ENCODE measurements at regions not wholly inside any gene's neighbourhood (a gene's known extent, or its start where the extent isn't known, plus 50 kb on each side); places are given as distances from the start of the nearest gene placed in this dataset.

DNA sequence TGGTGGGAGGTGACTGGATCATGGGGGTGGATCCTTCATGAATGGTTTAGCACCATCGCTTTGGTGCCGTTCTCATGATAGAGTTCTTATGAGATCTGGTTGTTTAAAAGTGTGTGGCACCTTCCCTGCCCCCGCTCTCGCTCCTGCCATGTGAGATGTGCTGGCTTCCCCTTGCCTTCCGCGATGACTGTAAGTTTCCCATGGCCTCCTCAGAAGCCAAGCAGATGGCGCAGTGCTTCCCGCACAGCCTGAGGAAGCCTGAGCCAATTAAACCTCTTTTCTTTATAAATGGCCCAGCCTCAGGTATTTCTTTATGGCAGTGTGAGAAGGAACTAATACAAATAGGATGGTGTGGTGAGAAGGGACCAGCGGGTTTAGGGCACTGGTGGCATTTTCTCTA lies 243.3 kb upstream of the CELF2 start:
- H3K4ac ChIP-seq (ENCODE audit: low read depth, low read length), result no peak overlapping the region
- no peak overlapping the region for H3K4me2 ChIP-seq (ENCODE audit: low read length)
- H3K4me1 ChIP-seq (ENCODE audit: control insufficient read depth in 1 of 2, insufficient read depth in 2 of 2, low read length in 2 of 2), result no peaks in the 10 kb centered on the region
- H2BK120ac ChIP-seq (ENCODE audit: insufficient read depth, low read length, poor library complexity), result no peak overlapping the region
- H2BK5ac ChIP-seq (ENCODE audit: low read depth, low read length, poor library complexity), result no peak overlapping the region
- H4K91ac ChIP-seq (ENCODE audit: low read depth, low read length), result no peak overlapping the region
- H4K12ac ChIP-seq (ENCODE audit: low read depth, low read length), result no peak overlapping the region
- no peaks in the 10 kb centered on the region for H3K27me3 ChIP-seq (ENCODE audit: insufficient read depth, low read length)
- H3K9me3 ChIP-seq (ENCODE audit: insufficient read depth, low read depth, low read length), result no peaks in the 10 kb centered on the region
- H3K9ac ChIP-seq (ENCODE audit: low read length), result no peak overlapping the region
- no peaks in the 10 kb centered on the region for H3K79me2 ChIP-seq (ENCODE audit: control insufficient read depth, insufficient read depth, low read length, poor library complexity)
- H3K23ac ChIP-seq (ENCODE audit: low read length), result no peak overlapping the region
- no peak overlapping the region for H3K4me3 ChIP-seq (ENCODE audit: low read depth, low read length)
- H3K27ac ChIP-seq (ENCODE audit: low read depth, low read length), result no peak overlapping the region
- H4K8ac ChIP-seq (ENCODE audit: low read depth, low read length), result no peak overlapping the region
- H3K79me1 ChIP-seq (ENCODE audit: low read length), result no peaks in the 10 kb centered on the region
- WGBS (ENCODE audit: extremely low coverage, insufficient coverage, insufficient read length), result no CpG with 5 or more reads among the region's 9 CpGs
- DNase-seq, result no peak
- no peaks in the 10 kb centered on the region for H3K36me3 ChIP-seq (ENCODE audit: control insufficient read depth in 1 of 2, insufficient read depth in 2 of 2, low read length in 2 of 2)
- no peak overlapping the region for H2AFZ ChIP-seq (ENCODE audit: insufficient read depth, low read length, poor library complexity)
- no peak overlapping the region for H3K14ac ChIP-seq (ENCODE audit: low read length)
- no peak overlapping the region for H2BK12ac ChIP-seq (ENCODE audit: low read length)
- H3K18ac ChIP-seq (ENCODE audit: low read length), result no peak overlapping the region
- no peak overlapping the region for H2AK5ac ChIP-seq (ENCODE audit: low read length)

DNA sequence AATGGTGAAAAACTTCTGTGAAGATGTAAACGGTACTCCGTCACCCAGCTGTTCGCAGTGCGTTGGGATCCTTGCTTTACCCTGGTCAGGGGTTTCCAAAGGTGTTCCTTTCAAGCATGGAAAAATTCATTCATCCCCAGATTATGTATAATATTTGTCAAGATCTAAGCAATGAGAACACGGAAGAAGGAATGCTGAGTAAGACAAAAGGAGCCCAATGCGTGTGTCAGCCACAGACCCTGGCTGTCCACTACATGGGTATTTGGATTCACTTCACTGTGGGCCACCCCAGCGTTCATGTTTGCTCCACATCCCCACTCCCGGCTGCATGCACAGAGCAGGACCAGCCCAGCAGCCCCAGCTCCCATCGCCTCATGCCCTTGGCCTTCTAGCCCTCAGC lies 241.3 kb upstream of the CELF2 start:
- no peaks in the 10 kb centered on the region for H3K9me3 ChIP-seq (ENCODE audit: insufficient read depth, low read depth, low read length)
- H3K4me2 ChIP-seq (ENCODE audit: low read length), result no peak overlapping the region
- H3K79me2 ChIP-seq (ENCODE audit: control insufficient read depth, insufficient read depth, low read length, poor library complexity), result no peaks in the 10 kb centered on the region
- no peak overlapping the region for H2AFZ ChIP-seq (ENCODE audit: insufficient read depth, low read length, poor library complexity)
- H3K23ac ChIP-seq (ENCODE audit: low read length), result no peak overlapping the region
- no peak overlapping the region for H3K27ac ChIP-seq (ENCODE audit: low read depth, low read length)
- H3K4me3 ChIP-seq (ENCODE audit: low read depth, low read length), result no peak overlapping the region
- no peak overlapping the region for H4K8ac ChIP-seq (ENCODE audit: low read depth, low read length)
- H2BK120ac ChIP-seq (ENCODE audit: insufficient read depth, low read length, poor library complexity), result no peak overlapping the region
- no peak overlapping the region for H4K12ac ChIP-seq (ENCODE audit: low read depth, low read length)
- H2AK5ac ChIP-seq (ENCODE audit: low read length), result no peak overlapping the region
- no peak overlapping the region for H4K91ac ChIP-seq (ENCODE audit: low read depth, low read length)
- no peaks in the 10 kb centered on the region for H3K36me3 ChIP-seq (ENCODE audit: control insufficient read depth in 1 of 2, insufficient read depth in 2 of 2, low read length in 2 of 2)
- H2BK5ac ChIP-seq (ENCODE audit: low read depth, low read length, poor library complexity), result no peak overlapping the region
- no peak for DNase-seq
- no peaks in the 10 kb centered on the region for H3K79me1 ChIP-seq (ENCODE audit: low read length)
- no CpG with 5 or more reads among the region's 9 CpGs for WGBS (ENCODE audit: extremely low coverage, insufficient coverage, insufficient read length)
- H3K9ac ChIP-seq (ENCODE audit: low read length), result no peak overlapping the region
- H3K27me3 ChIP-seq (ENCODE audit: insufficient read depth, low read length), result no peaks in the 10 kb centered on the region
- H2BK12ac ChIP-seq (ENCODE audit: low read length), result no peak overlapping the region
- H3K4me1 ChIP-seq (ENCODE audit: control insufficient read depth in 1 of 2, insufficient read depth in 2 of 2, low read length in 2 of 2), result no peaks in the 10 kb centered on the region
- no peak overlapping the region for H3K4ac ChIP-seq (ENCODE audit: low read depth, low read length)
- no peak overlapping the region for H3K14ac ChIP-seq (ENCODE audit: low read length)
- H3K18ac ChIP-seq (ENCODE audit: low read length), result no peak overlapping the region

DNA sequence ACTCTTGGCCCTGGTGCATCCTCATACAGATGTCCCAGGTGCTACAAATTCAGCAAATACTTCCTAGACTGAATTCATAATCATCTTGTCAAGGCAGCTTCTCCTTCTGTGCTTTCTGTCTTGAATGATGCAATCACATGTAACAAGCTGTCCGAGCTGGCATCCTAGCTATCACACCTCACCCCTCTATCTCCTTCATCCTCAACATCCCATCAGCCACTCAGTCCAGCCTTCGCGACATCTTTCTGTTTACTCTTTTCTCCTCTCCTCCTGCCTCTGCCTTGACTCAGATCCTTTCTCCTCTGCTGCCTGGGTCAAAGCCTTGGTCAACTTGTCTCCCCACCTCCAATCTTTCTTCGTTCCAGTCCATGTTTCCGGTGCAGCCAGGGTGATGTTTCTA lies 240.4 kb upstream of the CELF2 start:
- no CpG with 5 or more reads among the region's 5 CpGs for WGBS (ENCODE audit: extremely low coverage, insufficient coverage, insufficient read length)
- H3K79me1 ChIP-seq (ENCODE audit: low read length), result no peaks in the 10 kb centered on the region
- no peak overlapping the region for H3K4ac ChIP-seq (ENCODE audit: low read depth, low read length)
- H3K27me3 ChIP-seq (ENCODE audit: insufficient read depth, low read length), result no peaks in the 10 kb centered on the region
- DNase-seq, result no peak
- H2BK120ac ChIP-seq (ENCODE audit: insufficient read depth, low read length, poor library complexity), result no peak overlapping the region
- H2AK5ac ChIP-seq (ENCODE audit: low read length), result no peak overlapping the region
- no peak overlapping the region for H4K91ac ChIP-seq (ENCODE audit: low read depth, low read length)
- H3K14ac ChIP-seq (ENCODE audit: low read length), result no peak overlapping the region
- no peaks in the 10 kb centered on the region for H3K4me1 ChIP-seq (ENCODE audit: control insufficient read depth in 1 of 2, insufficient read depth in 2 of 2, low read length in 2 of 2)
- no peaks in the 10 kb centered on the region for H3K9me3 ChIP-seq (ENCODE audit: insufficient read depth, low read depth, low read length)
- no peak overlapping the region for H2BK12ac ChIP-seq (ENCODE audit: low read length)
- no peak overlapping the region for H3K18ac ChIP-seq (ENCODE audit: low read length)
- H2AFZ ChIP-seq (ENCODE audit: insufficient read depth, low read length, poor library complexity), result no peak overlapping the region
- no peak overlapping the region for H3K4me3 ChIP-seq (ENCODE audit: low read depth, low read length)
- H3K23ac ChIP-seq (ENCODE audit: low read length), result no peak overlapping the region
- no peaks in the 10 kb centered on the region for H3K79me2 ChIP-seq (ENCODE audit: control insufficient read depth, insufficient read depth, low read length, poor library complexity)
- H3K4me2 ChIP-seq (ENCODE audit: low read length), result no peak overlapping the region
- no peak overlapping the region for H4K8ac ChIP-seq (ENCODE audit: low read depth, low read length)
- no peaks in the 10 kb centered on the region for H3K36me3 ChIP-seq (ENCODE audit: control insufficient read depth in 1 of 2, insufficient read depth in 2 of 2, low read length in 2 of 2)
- H2BK5ac ChIP-seq (ENCODE audit: low read depth, low read length, poor library complexity), result no peak overlapping the region
- no peak overlapping the region for H3K27ac ChIP-seq (ENCODE audit: low read depth, low read length)
- H3K9ac ChIP-seq (ENCODE audit: low read length), result no peak overlapping the region
- H4K12ac ChIP-seq (ENCODE audit: low read depth, low read length), result no peak overlapping the region

DNA sequence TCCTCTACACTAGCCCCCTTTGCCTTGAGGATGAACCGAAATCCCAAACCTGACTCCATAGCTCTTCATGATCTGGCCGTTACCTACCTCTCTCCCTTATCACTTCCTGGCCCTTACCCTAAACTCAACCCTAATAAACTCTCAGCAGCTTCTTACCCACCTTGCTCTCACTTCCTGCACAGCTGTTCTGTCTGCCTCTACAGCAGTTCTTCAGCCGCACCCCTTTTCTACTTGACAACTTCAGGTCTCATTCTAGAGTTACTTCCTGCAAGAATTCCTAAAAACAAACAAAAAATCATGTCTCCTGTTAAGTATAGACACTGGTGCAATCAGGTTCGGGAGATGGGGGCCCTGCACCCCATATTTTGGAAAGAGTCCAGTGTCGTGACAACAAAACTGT lies 239.9 kb upstream of the CELF2 start:
- Histone ChIP-seq H3K4me3 (ENCODE audit: low read depth, low read length) (no peak overlapping the region), H3K9ac (ENCODE audit: low read length) (no peak overlapping the region), H3K27me3 (ENCODE audit: insufficient read depth, low read length) (no peaks in the 10 kb centered on the region), H3K23ac (ENCODE audit: low read length) (no peak overlapping the region), H3K27ac (ENCODE audit: low read depth, low read length) (no peak overlapping the region), H4K8ac (ENCODE audit: low read depth, low read length) (no peak overlapping the region), H3K79me1 (ENCODE audit: low read length) (no peaks in the 10 kb centered on the region), H3K14ac (ENCODE audit: low read length) (no peak overlapping the region), H2AK5ac (ENCODE audit: low read length) (no peak overlapping the region), H4K12ac (ENCODE audit: low read depth, low read length) (no peak overlapping the region), H3K36me3 (ENCODE audit: control insufficient read depth in 1 of 2, insufficient read depth in 2 of 2, low read length in 2 of 2) (no peaks in the 10 kb centered on the region), H3K4me1 (ENCODE audit: control insufficient read depth in 1 of 2, insufficient read depth in 2 of 2, low read length in 2 of 2) (no peaks in the 10 kb centered on the region), H3K4me2 (ENCODE audit: low read length) (no peak overlapping the region), H3K9me3 (ENCODE audit: insufficient read depth, low read depth, low read length) (no peaks in the 10 kb centered on the region), H4K91ac (ENCODE audit: low read depth, low read length) (no peak overlapping the region), H2BK120ac (ENCODE audit: insufficient read depth, low read length, poor library complexity) (no peak overlapping the region), H2BK12ac (ENCODE audit: low read length) (no peak overlapping the region), H2AFZ (ENCODE audit: insufficient read depth, low read length, poor library complexity) (no peak overlapping the region), H2BK5ac (ENCODE audit: low read depth, low read length, poor library complexity) (no peak overlapping the region), H3K79me2 (ENCODE audit: control insufficient read depth, insufficient read depth, low read length, poor library complexity) (no peaks in the 10 kb centered on the region), H3K4ac (ENCODE audit: low read depth, low read length) (no peak overlapping the region), H3K18ac (ENCODE audit: low read length) (no peak overlapping the region)
- DNase-seq, result no peak
- no CpG with 5 or more reads among the region's 5 CpGs for WGBS (ENCODE audit: extremely low coverage, insufficient coverage, insufficient read length)
